ENCODE measurements at regions not wholly inside any gene's neighbourhood (a gene's known extent, or its start where the extent isn't known, plus 50 kb on each side); places are given as distances from the start of the nearest gene placed in this dataset.

DNA sequence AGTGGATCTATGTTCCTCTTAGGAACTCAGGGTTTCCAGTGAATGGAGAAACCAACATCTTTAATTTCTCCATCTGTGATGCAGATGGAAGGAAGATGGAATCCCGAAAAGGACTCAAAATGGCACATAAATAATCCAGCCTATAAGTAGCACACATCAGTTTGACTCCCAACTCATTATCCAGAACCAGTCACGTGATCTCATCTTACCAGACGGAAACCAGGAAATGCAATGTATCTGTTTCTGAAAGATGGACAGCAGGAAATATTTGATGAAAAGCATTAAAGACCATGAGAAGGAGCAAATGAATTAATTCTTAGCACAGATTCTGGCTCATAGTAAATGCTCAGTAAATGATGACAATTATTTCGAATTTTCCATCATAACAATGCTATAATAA is 443.1 kb upstream of the FMR1 start:
- 49 to 67% (median 64%) methylated on average over 4 of the region's 4 CpGs for WGBS, 3 donors
- TF ChIP-seq, protein P1, sequence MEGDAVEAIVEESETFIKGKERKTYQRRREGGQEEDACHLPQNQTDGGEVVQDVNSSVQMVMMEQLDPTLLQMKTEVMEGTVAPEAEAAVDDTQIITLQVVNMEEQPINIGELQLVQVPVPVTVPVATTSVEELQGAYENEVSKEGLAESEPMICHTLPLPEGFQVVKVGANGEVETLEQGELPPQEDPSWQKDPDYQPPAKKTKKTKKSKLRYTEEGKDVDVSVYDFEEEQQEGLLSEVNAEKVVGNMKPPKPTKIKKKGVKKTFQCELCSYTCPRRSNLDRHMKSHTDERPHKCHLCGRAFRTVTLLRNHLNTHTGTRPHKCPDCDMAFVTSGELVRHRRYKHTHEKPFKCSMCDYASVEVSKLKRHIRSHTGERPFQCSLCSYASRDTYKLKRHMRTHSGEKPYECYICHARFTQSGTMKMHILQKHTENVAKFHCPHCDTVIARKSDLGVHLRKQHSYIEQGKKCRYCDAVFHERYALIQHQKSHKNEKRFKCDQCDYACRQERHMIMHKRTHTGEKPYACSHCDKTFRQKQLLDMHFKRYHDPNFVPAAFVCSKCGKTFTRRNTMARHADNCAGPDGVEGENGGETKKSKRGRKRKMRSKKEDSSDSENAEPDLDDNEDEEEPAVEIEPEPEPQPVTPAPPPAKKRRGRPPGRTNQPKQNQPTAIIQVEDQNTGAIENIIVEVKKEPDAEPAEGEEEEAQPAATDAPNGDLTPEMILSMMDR (IDR thresholded peaks at IDR 0.05), result no peak
- DNase-seq (no peak), ATAC-seq (no peak)
- Histone ChIP-seq H3K9me3 (no peaks in the 10 kb centered on the region), H3K4me3 (no peak overlapping the region), H3K4me1 (no peaks in the 10 kb centered on the region), H3K27me3 (ENCODE audit: insufficient read depth in 3 of 3, low read length in 2 of 3) (no peaks in the 10 kb centered on the region), H3K27ac (no peak overlapping the region), H3K36me3 (ENCODE audit: insufficient read depth in 1 of 2, low read depth in 1 of 2) (no peaks in the 10 kb centered on the region)
- intact Hi-C loops (cut with DNase I), result no loop called here

DNA sequence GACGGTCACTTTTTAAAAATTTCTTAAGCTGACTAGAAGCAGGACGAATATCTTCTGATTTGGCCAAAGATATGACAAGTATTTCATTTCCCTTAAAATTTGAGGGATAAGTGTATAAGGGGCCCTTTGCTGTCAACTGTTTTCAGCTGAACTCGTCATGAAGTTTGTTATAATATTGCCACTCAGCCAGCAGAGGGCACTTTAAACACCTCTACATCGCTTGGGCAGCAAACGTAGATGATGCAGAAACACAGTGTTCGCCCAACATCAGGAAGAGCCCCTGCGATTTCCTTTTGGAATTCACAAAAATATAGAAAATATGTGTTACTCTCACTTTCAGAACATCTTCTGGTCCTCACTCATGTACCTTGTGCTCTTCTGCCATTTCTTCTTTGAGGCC is 435.7 kb upstream of the FMR1 start:
- ATAC-seq, result no peak
- intact Hi-C loops (cut with DNase I), result no loop called here
- Histone ChIP-seq H3K4me1 (no peaks in the 10 kb centered on the region), H3K9me3 (no peaks in the 10 kb centered on the region), H3K27me3 (ENCODE audit: insufficient read depth in 3 of 3, low read length in 2 of 3) (no peaks in the 10 kb centered on the region), H3K36me3 (ENCODE audit: insufficient read depth in 1 of 2, low read depth in 1 of 2) (no peaks in the 10 kb centered on the region), H3K27ac (no peak overlapping the region), H3K4me3 (no peak overlapping the region)
- TF ChIP-seq, protein P1 (IDR thresholded peaks at IDR 0.05), result no peak
- no peak for DNase-seq
- WGBS, 3 donors, result 23 to 30% (median 28%) methylated on average over 7 of the region's 7 CpGs

DNA sequence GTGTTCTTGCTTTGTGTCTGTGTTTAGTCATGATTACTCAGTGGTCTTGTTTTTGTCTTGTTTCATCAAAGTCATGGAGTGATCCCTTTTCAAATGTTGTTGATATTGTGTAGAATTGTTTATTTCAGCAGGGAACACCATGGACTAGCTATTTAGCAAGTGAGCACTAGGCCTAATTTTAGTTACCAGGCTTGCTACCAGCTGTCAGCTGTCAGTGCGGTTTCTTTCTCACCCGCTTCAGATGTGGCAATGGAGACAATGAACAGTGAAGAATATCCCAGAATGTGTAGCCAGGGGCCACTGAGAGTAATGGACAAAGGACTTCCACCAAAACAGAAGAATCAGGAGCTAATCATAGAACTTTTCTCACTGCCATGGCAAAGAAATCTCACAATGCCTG is 432.8 kb upstream of the FMR1 start:
- H3K4me1 ChIP-seq, result no peaks in the 10 kb centered on the region
- DNase-seq (no peak), ATAC-seq (peak in 1 of 4 donors; percentile 56)
- H3K27ac ChIP-seq, result no peak overlapping the region
- H3K4me3 ChIP-seq, result no peak overlapping the region
- H3K36me3 ChIP-seq (ENCODE audit: insufficient read depth in 1 of 2, low read depth in 1 of 2), result no peaks in the 10 kb centered on the region
- no peaks in the 10 kb centered on the region for H3K9me3 ChIP-seq
- no peaks in the 10 kb centered on the region for H3K27me3 ChIP-seq (ENCODE audit: insufficient read depth in 3 of 3, low read length in 2 of 3)
- 76 to 88% (median 78%) methylated on average over 2 of the region's 2 CpGs for WGBS, 3 donors
- TF ChIP-seq, protein P1 (IDR thresholded peaks at IDR 0.05), result no peak
- intact Hi-C loops (cut with DNase I), result no loop called here

DNA sequence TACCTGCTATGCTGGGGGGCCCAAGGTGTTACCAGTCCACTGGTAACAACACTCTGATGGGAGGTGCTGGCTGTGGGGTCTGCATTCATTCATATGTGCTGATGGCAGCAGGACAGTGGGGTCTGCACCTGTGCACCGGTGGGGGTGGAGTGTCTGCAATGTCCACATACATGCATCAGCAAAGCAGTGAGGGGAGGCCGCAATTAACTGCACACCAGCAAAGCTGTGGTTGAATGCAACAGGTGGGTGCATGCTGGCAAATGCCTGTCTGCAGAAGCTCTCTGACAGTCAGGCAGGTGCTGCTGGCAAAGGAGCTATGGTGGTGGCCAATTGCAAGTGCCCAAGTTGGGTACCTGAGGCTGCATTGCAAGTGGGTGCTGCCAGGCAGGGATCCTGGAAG is 426.5 kb upstream of the FMR1 start:
- no peak overlapping the region for H3K4me3 ChIP-seq
- ATAC-seq (no peak), DNase-seq (no peak)
- H3K27me3 ChIP-seq (ENCODE audit: insufficient read depth in 3 of 3, low read length in 2 of 3), result no peaks in the 10 kb centered on the region
- 84 to 100% (median 89%) methylated on average over 2 of the region's 2 CpGs for WGBS, 3 donors
- no peaks in the 10 kb centered on the region for H3K36me3 ChIP-seq (ENCODE audit: insufficient read depth in 1 of 2, low read depth in 1 of 2)
- H3K27ac ChIP-seq, result no peak overlapping the region
- H3K4me1 ChIP-seq, result no peaks in the 10 kb centered on the region
- TF ChIP-seq, protein P1 (IDR thresholded peaks at IDR 0.05), result no peak
- intact Hi-C loops (cut with DNase I), result no loop called here
- H3K9me3 ChIP-seq, result no peaks in the 10 kb centered on the region

DNA sequence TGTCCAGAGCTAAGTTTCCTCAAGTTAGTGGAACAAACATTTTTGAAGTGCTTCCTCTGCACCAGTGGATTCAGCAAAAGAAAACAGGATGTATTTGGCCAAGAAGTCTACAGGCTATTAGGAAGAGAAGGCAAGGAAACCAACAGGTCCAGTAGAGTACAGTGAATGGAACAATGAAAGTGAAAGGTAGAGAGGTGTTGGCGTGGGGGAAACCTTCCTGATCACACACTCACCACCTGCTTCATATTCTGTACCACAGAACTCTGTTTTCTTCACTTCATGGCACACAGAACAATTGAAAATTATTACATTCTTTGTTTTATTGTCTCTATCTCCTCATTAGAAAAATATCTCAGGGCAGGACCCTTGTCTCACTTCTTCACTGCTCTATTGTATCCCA is 417.4 kb upstream of the FMR1 start:
- TF ChIP-seq, protein P1 (IDR thresholded peaks at IDR 0.05), result no peak
- no peak for DNase-seq
- H3K9me3 ChIP-seq, result no peaks in the 10 kb centered on the region
- no peaks in the 10 kb centered on the region for H3K27me3 ChIP-seq (ENCODE audit: insufficient read depth in 3 of 3, low read length in 2 of 3)
- no peaks in the 10 kb centered on the region for H3K36me3 ChIP-seq (ENCODE audit: insufficient read depth in 1 of 2, low read depth in 1 of 2)
- H3K27ac ChIP-seq, result no peak overlapping the region
- 33 to 61% (median 46%) methylated on average over 1 of the region's 1 CpG for WGBS, 3 donors
- H3K4me3 ChIP-seq, result no peak overlapping the region
- no peak for ATAC-seq
- H3K4me1 ChIP-seq, result no peaks in the 10 kb centered on the region
- intact Hi-C loops (cut with DNase I), result no loop called here
